ENCODE measurements at regions not wholly inside any gene's neighbourhood (a gene's known extent, or its start where the extent isn't known, plus 50 kb on each side); places are given as distances from the start of the nearest gene placed in this dataset.

- peak; percentile 10 for DNase-seq
Observed at GRCh38 chr3:182710557-182711157, 82.6 kb upstream of the ATP11B start.

- DNase-seq, result no peak
Observed at GRCh38 chr3:182711261-182711683, 82.0 kb upstream of the ATP11B start.

GRCh38 chr3:182711853-182712252 is 81.5 kb upstream of the ATP11B start:
- no peak for DNase-seq

- DNase-seq, result no peak
Observed at GRCh38 chr3:182713111-182713510, 80.2 kb upstream of the ATP11B start.

- peak; percentile 26 for DNase-seq
Observed at GRCh38 chr3:182713743-182714517, 79.4 kb upstream of the ATP11B start.

- no peak for DNase-seq
Observed at GRCh38 chr3:182715006-182715405, 78.3 kb upstream of the ATP11B start.

- DNase-seq, result no peak
Observed at GRCh38 chr3:182716114-182716688, 77.1 kb upstream of the ATP11B start.

GRCh38 chr3:182717216-182717615 is 76.1 kb upstream of the ATP11B start:
- DNase-seq, result no peak

GRCh38 chr3:182722907-182723306 is 70.4 kb upstream of the ATP11B start:
- no peak for DNase-seq

- DNase-seq, result no peak
Observed at GRCh38 chr3:182723596-182723995, 69.7 kb upstream of the ATP11B start.

GRCh38 chr3:182725372-182726251 is 67.7 kb upstream of the ATP11B start:
- no peak for DNase-seq

GRCh38 chr3:182726258-182727142 is 66.8 kb upstream of the ATP11B start:
- DNase-seq, result no peak

- no peak for DNase-seq
Observed at GRCh38 chr3:182728238-182728637, 65.1 kb upstream of the ATP11B start.

- DNase-seq, result no peak
Observed at GRCh38 chr3:182729903-182730674, 63.2 kb upstream of the ATP11B start.

- DNase-seq, result no peak
Observed at GRCh38 chr3:182730675-182731042, 62.6 kb upstream of the ATP11B start.

- DNase-seq, result no peak
Observed at GRCh38 chr3:182731764-182732163, 61.5 kb upstream of the ATP11B start.

- DNase-seq, result no peak
Observed at GRCh38 chr3:182732232-182733015, 60.9 kb upstream of the ATP11B start.

GRCh38 chr3:182735672-182736071 is 57.6 kb upstream of the ATP11B start:
- no peak for DNase-seq

GRCh38 chr3:182737825-182738224 is 55.5 kb upstream of the ATP11B start:
- DNase-seq, result no peak

- no peak for DNase-seq
Observed at GRCh38 chr3:182738583-182739411, 54.5 kb upstream of the ATP11B start.

All from KG1 (cell line).